T-cell (primary cell): ENCODE measurements at regions not wholly inside any gene's neighbourhood (a gene's known extent, or its start where the extent isn't known, plus 50 kb on each side); places are given as distances from the start of the nearest gene placed in this dataset.

ENCODE experiments used
- ATAC-seq, 4 experiments: fragments of 200-7000 bp in 3 of 4; fragments of 150-1000 bp in 1 of 4; cut with Tn5 transposase; replicated peaks in 1 of 4; 1 replicate in 3 of 4; 2 replicates in 1 of 4; pipeline ENCODE4 v1.10.0; 2021; ENCODE audit warnings: moderate library complexity in 3 of 4, mild to moderate bottlenecking in 2 of 4, moderate number of reproducible peaks in 1 of 4
- CTCF ChIA-PET, 2 donors: fragments of 300-600 bp; sonication (Branson Sonifier 250); formaldehyde crosslinking; loops; one replicate each; lab custom pipeline; 2022; ENCODE audit warnings: antibody characterized with exemption in 2 of 2; lab: Charles Lee
- POLR2A ChIA-PET, 2 donors: fragments of 300-600 bp; sonication (Branson Sonifier 250); formaldehyde crosslinking; loops; one replicate each; lab custom pipeline; 2022; ENCODE audit warnings: antibody characterized with exemption in 2 of 2; lab: Charles Lee
- DNase-seq, 35 experiments: peaks; one replicate each; pipeline versions ENCODE4 v3.0.0 to v3.0.0-alpha.2; 2013 to 2023
- H3K27ac ChIP-seq: one replicate; pipeline ENCODE4 v1.5.1; 2013; ENCODE audit warnings: low read length
- H3K27me3 ChIP-seq, 2 experiments: replicated peaks in 1 of 2; 1 replicate in 1 of 2; 2 replicates in 1 of 2; pipeline versions ENCODE4 v1.6.1 to v1.7.0; 2013; ENCODE audit warnings: low read length in 1 of 2, mixed read lengths in 1 of 2; ENCODE audit not compliant: control insufficient read depth in 2 of 2, insufficient read depth in 2 of 2; ENCODE audit errors: extremely low read depth in 1 of 2
- H3K36me3 ChIP-seq, 2 donors: 1 replicate in 1 of 2; 2 replicates in 1 of 2; pipeline versions ENCODE4 v1.6.1 to v1.7.0; 2013; ENCODE audit warnings: low read length in 1 of 2; ENCODE audit not compliant: control insufficient read depth in 2 of 2, insufficient read depth in 1 of 2; ENCODE audit errors: extremely low read depth in 1 of 2
- H3K4me1 ChIP-seq, 2 experiments: 1 replicate in 1 of 2; 2 replicates in 1 of 2; pipeline versions ENCODE4 v1.6.1 to v1.7.0; 2013; ENCODE audit warnings: low read length in 2 of 2, mixed read lengths in 1 of 2; ENCODE audit not compliant: insufficient read depth in 2 of 2, control insufficient read depth in 1 of 2; ENCODE audit errors: extremely low read depth in 1 of 2
- H3K4me3 ChIP-seq, 2 donors: 1 replicate in 1 of 2; 2 replicates in 1 of 2; pipeline versions ENCODE4 v1.5.1 to v1.7.0; 2013; ENCODE audit warnings: mild to moderate bottlenecking in 2 of 2, low read length in 1 of 2, moderate library complexity in 1 of 2; ENCODE audit not compliant: control insufficient read depth in 1 of 2; ENCODE audit errors: extremely low read depth in 1 of 2
- H3K9me3 ChIP-seq: 2 replicates; pipeline ENCODE4 v1.7.0; 2013
- H3K27ac Mint-ChIP-seq, 2 donors: one replicate each; pipeline ENCODE4 v1.8.0; 2020 to 2021; ENCODE audit warnings: mild to moderate bottlenecking in 2 of 2, mixed read lengths in 2 of 2
- H3K27me3 Mint-ChIP-seq, 2 donors: one replicate each; pipeline ENCODE4 v1.8.0; 2021 to 2022; ENCODE audit warnings: mixed read lengths in 2 of 2
- H3K36me3 Mint-ChIP-seq: one replicate; pipeline ENCODE4 v1.8.0; 2021; ENCODE audit warnings: mixed read lengths
- H3K4me1 Mint-ChIP-seq, 3 donors: one replicate each; pipeline ENCODE4 v1.8.0; 2020 to 2022; ENCODE audit warnings: mixed read lengths in 3 of 3, mild to moderate bottlenecking in 1 of 3
- H3K4me3 Mint-ChIP-seq, 3 donors: one replicate each; pipeline ENCODE4 v1.8.0; 2020 to 2022; ENCODE audit warnings: mild to moderate bottlenecking in 3 of 3, mixed read lengths in 3 of 3, moderate library complexity in 3 of 3
- H3K9me3 Mint-ChIP-seq, 3 donors: one replicate each; pipeline ENCODE4 v1.8.0; 2020 to 2022; ENCODE audit warnings: mixed read lengths in 3 of 3
- WGBS: methylation state at CpG from one replicate; pipeline ENCODE4 v1.1.5; 2013; ENCODE audit warnings: missing lambda C conversion rate; ENCODE audit not compliant: insufficient coverage; 5-methylcytosine and 5-hydroxymethylcytosine counted together

GRCh38 chr5:28450997-28451396, 1412.6 kb upstream of the CDH9 start:
- Mint-ChIP-seq H3K27me3 (no peaks in the 10 kb centered on the region), H3K4me3 (no peak overlapping the region), H3K27ac (no peak overlapping the region), H3K9me3 (peaks cover 0 to 22% (median 15%) of the 10 kb centered on the region in 3 donors), H3K36me3 (no peaks in the 10 kb centered on the region), H3K4me1 (no peaks in the 10 kb centered on the region)
- ChIA-PET POLR2A (no interaction called here), CTCF (no interaction called here)
- DNase-seq (no peak), ATAC-seq (no peak)
- H3K27ac ChIP-seq: no peak overlapping the region
- no peaks in the 10 kb centered on the region for H3K27me3 ChIP-seq
- H3K9me3 ChIP-seq: no peaks in the 10 kb centered on the region
- WGBS: no CpG with 5 or more reads among the region's 3 CpGs
- no peaks in the 10 kb centered on the region for H3K4me1 ChIP-seq
- no peak overlapping the region for H3K4me3 ChIP-seq
- H3K36me3 ChIP-seq: no peaks in the 10 kb centered on the region

- no peak overlapping the region for H3K27ac Mint-ChIP-seq
- H3K4me1 Mint-ChIP-seq: no peaks in the 10 kb centered on the region
- Histone ChIP-seq H3K9me3 (no peaks in the 10 kb centered on the region), H3K4me3 (no peak overlapping the region), H3K27me3 (no peaks in the 10 kb centered on the region), H3K27ac (no peak overlapping the region), H3K4me1 (no peaks in the 10 kb centered on the region), H3K36me3 (no peaks in the 10 kb centered on the region)
- H3K4me3 Mint-ChIP-seq: no peak overlapping the region
- H3K36me3 Mint-ChIP-seq: no peaks in the 10 kb centered on the region
- no peaks in the 10 kb centered on the region for H3K27me3 Mint-ChIP-seq
- DNase-seq: no peak
- ChIA-PET POLR2A (no interaction called here), CTCF (no interaction called here)
- peaks cover 0 to 29% (median 18%) of the 10 kb centered on the region in 3 donors for H3K9me3 Mint-ChIP-seq
- no peak for ATAC-seq
- 80% methylated on average over 1 of the region's 4 CpGs for WGBS
These were observed 1410.4 kb upstream of the CDH9 start for GRCh38 chr5:28448791-28449190.

DNA sequence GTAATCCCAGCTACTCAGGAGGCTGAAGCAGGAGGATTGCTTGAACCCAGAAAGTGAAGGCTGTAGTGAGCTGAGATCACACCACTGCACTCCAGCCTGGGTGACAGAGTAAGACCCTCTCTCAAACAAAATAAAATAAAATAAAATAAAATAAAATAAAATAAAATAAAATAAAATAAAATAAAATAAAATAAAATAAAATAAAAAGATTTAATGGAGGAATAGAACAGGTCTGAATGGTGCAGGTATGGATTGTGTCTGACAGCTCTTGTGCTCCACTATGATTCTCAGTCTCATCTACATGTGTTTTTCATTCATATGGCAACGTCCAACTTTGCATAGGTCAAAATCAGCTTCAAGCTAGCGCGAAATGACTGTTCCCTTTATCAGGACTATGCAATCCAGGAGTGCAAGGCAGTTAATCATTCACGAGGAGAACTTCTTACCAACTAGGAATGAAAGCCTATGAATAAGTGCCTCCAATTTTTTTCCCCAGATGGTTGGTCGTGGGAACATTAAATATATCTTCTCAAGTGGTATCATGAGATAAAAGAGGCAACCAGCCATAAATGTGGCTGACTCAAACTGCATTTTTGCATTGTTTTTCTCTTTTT, 1392.3 kb upstream of the CDH9 start:
- H3K4me3 ChIP-seq: no peak overlapping the region
- Mint-ChIP-seq H3K9me3 (peaks cover 19 to 31% (median 31%) of the 10 kb centered on the region in 3 donors), H3K4me1 (no peaks in the 10 kb centered on the region), H3K27me3 (no peaks in the 10 kb centered on the region), H3K36me3 (no peaks in the 10 kb centered on the region), H3K27ac (no peak overlapping the region), H3K4me3 (no peak overlapping the region)
- H3K4me1 ChIP-seq: no peaks in the 10 kb centered on the region
- POLR2A ChIA-PET: no interaction called here
- H3K36me3 ChIP-seq: no peaks in the 10 kb centered on the region
- no peaks in the 10 kb centered on the region for H3K9me3 ChIP-seq
- CTCF ChIA-PET: no interaction called here
- H3K27ac ChIP-seq: no peak overlapping the region
- WGBS: 72% methylated on average over 3 of the region's 5 CpGs
- ATAC-seq (no peak), DNase-seq (no peak)
- no peaks in the 10 kb centered on the region for H3K27me3 ChIP-seq

DNA sequence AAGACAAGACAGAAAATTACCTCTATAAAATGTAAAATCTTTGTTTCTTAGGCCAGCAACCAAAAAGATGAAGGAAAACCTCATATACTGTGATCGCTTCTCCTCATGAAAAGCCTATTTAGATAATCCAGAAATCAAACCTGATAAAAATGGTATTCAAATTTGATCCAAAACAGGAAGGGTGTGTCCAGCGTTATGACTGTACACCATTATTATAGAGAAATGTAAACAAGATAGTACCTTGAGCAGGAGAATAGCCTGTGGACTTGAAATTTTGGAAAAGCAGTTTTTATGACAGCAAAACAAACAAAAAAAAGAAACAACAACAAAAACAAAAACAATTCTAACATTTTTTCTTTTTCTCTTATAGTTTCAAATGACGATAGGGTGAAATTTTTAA, 1382.8 kb upstream of the CDH9 start:
- WGBS: no CpG with 5 or more reads among the region's 3 CpGs
- Histone ChIP-seq H3K4me1 (no peaks in the 10 kb centered on the region), H3K36me3 (no peaks in the 10 kb centered on the region), H3K4me3 (no peak overlapping the region), H3K27ac (no peak overlapping the region), H3K27me3 (no peaks in the 10 kb centered on the region), H3K9me3 (no peaks in the 10 kb centered on the region)
- H3K27ac Mint-ChIP-seq: no peak overlapping the region
- H3K4me1 Mint-ChIP-seq: no peaks in the 10 kb centered on the region
- H3K9me3 Mint-ChIP-seq: peaks cover 7 to 33% (median 22%) of the 10 kb centered on the region in 3 donors
- ATAC-seq (no peak), DNase-seq (no peak)
- H3K27me3 Mint-ChIP-seq: no peaks in the 10 kb centered on the region
- H3K4me3 Mint-ChIP-seq: no peak overlapping the region
- H3K36me3 Mint-ChIP-seq: no peaks in the 10 kb centered on the region
- CTCF ChIA-PET: no interaction called here
- POLR2A ChIA-PET: no interaction called here

GRCh38 chr5:28415791-28416443, 1377.5 kb upstream of the CDH9 start:
- no peaks in the 10 kb centered on the region for H3K27me3 Mint-ChIP-seq
- DNase-seq (no peak), ATAC-seq (no peak)
- no peaks in the 10 kb centered on the region for H3K27me3 ChIP-seq
- no peak overlapping the region for H3K27ac Mint-ChIP-seq
- ChIA-PET CTCF (no interaction called here), POLR2A (no interaction called here)
- H3K4me1 Mint-ChIP-seq: no peaks in the 10 kb centered on the region
- H3K36me3 ChIP-seq: no peaks in the 10 kb centered on the region
- H3K36me3 Mint-ChIP-seq: no peaks in the 10 kb centered on the region
- no peaks in the 10 kb centered on the region for H3K9me3 ChIP-seq
- H3K27ac ChIP-seq: no peak overlapping the region
- H3K4me3 ChIP-seq: no peak overlapping the region
- H3K4me1 ChIP-seq: no peaks in the 10 kb centered on the region
- no CpG with 5 or more reads among the region's 2 CpGs for WGBS
- no peak overlapping the region for H3K4me3 Mint-ChIP-seq
- H3K9me3 Mint-ChIP-seq: peaks cover 8 to 18% (median 14%) of the 10 kb centered on the region in 3 donors

DNA sequence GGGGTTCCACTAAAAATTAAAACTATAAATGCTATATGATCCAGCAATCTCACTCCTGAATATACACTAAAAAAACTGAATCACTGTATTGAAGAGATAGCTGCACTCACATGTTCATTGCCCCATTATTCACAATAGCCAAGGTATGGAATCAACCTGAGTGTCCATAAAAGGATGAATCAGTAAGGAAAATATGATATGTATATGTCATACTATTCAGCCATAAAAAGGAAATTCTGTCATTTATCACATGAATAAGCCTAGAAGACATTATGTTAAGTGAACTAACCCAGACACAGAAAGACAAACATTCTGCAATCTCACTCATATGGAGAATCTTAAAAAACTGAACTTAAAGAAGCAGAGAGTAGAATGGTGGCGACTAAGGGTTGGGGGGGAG, 1376.2 kb upstream of the CDH9 start:
- no peaks in the 10 kb centered on the region for H3K4me1 ChIP-seq
- no peak for DNase-seq

More for the DNA sequence above, 1376.2 kb upstream of the CDH9 start:
- Mint-ChIP-seq H3K4me3 (no peak overlapping the region), H3K36me3 (no peaks in the 10 kb centered on the region), H3K9me3 (peaks cover 14 to 22% (median 14%) of the 10 kb centered on the region in 3 donors), H3K27me3 (no peaks in the 10 kb centered on the region), H3K27ac (no peak overlapping the region), H3K4me1 (no peaks in the 10 kb centered on the region)
- POLR2A ChIA-PET: no interaction called here
- no CpG with 5 or more reads among the region's 1 CpG for WGBS
- CTCF ChIA-PET: no interaction called here
- no peak overlapping the region for H3K4me3 ChIP-seq
- H3K36me3 ChIP-seq: no peaks in the 10 kb centered on the region
- H3K27me3 ChIP-seq: no peaks in the 10 kb centered on the region
- no peak overlapping the region for H3K27ac ChIP-seq
- H3K9me3 ChIP-seq: no peaks in the 10 kb centered on the region
- ATAC-seq: no peak
